ENCODE measurements at regions not wholly inside any gene's neighbourhood (a gene's known extent, or its start where the extent isn't known, plus 50 kb on each side); places are given as distances from the start of the nearest gene placed in this dataset.

DNA sequence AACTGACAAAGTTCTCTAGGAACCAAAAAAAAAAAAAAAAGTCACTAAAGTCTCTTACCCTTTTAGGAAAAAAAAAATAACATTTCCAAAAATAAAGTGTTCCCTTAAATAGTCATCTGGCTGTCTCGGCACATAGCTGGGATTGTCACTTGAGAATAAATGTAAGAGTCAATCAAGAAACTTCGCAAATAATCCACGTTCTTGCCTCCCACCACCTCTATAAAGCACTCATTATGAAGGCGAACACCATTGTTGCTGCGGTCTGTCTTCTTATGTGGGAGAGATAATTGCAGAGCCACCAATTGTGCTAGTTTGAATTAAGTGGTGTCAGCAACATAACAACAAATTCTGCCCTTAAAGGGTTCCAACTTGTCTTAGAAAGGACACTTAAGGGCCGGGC lies 163.7 kb downstream of the FBXO15 start:
- DNase-seq (ENCODE audit: low read depth in 2 of 2), result no peak
- H3K27me3 ChIP-seq (ENCODE audit: control insufficient read depth, insufficient read depth, low read length), result no peaks in the 10 kb centered on the region
- H3K4me3 ChIP-seq (replicated peaks in 1 of 4; ENCODE audit: control extremely low read depth in 1 of 4, insufficient read depth in 1 of 4, low read depth in 3 of 4, low read length in 4 of 4), result no peak overlapping the region
- no peaks in the 10 kb centered on the region for H3K79me2 ChIP-seq (ENCODE audit: control insufficient read depth, insufficient read depth, low read length)
- no peak overlapping the region for H2AFZ ChIP-seq (ENCODE audit: low read length)
- H3K4me1 ChIP-seq (ENCODE audit: control insufficient read depth, extremely low read depth, insufficient read depth, low read length), result no peaks in the 10 kb centered on the region
- H3K9me3 ChIP-seq (ENCODE audit: control insufficient read depth, insufficient read depth, low read depth, low read length), result no peaks in the 10 kb centered on the region
- H3K36me3 ChIP-seq (ENCODE audit: control insufficient read depth, insufficient read depth, low read length), result no peaks in the 10 kb centered on the region
- no peak overlapping the region for H3K27ac ChIP-seq (ENCODE audit: insufficient read depth, low read length)
- no peak for TF ChIP-seq CTCF (conservative IDR thresholded peaks at IDR 0.05 in 1 of 2, IDR thresholded peaks at IDR 0.05 in 1 of 2; ENCODE audit: low read depth in 1 of 2, low read length in 2 of 2)
- no peak for TF ChIP-seq EZH2 (IDR thresholded peaks at IDR 0.05; ENCODE audit: low read length, missing control alignments)
- no peaks in the 10 kb centered on the region for H4K20me1 ChIP-seq (ENCODE audit: control insufficient read depth, extremely low read depth, insufficient read depth, low read length)
- H3K9ac ChIP-seq (ENCODE audit: insufficient read depth, low read length), result no peak overlapping the region
- H3K4me2 ChIP-seq (ENCODE audit: extremely low read depth, insufficient read depth, low read length), result no peak overlapping the region

- H4K20me1 ChIP-seq (ENCODE audit: control insufficient read depth, extremely low read depth, insufficient read depth, low read length), result no peaks in the 10 kb centered on the region
- no peaks in the 10 kb centered on the region for H3K27me3 ChIP-seq (ENCODE audit: control insufficient read depth, insufficient read depth, low read length)
- TF ChIP-seq EZH2 (IDR thresholded peaks at IDR 0.05; ENCODE audit: low read length, missing control alignments) (no peak), CTCF (conservative IDR thresholded peaks at IDR 0.05 in 1 of 2, IDR thresholded peaks at IDR 0.05 in 1 of 2; ENCODE audit: low read depth in 1 of 2, low read length in 2 of 2) (no peak)
- no peak overlapping the region for H3K9ac ChIP-seq (ENCODE audit: insufficient read depth, low read length)
- no peak overlapping the region for H2AFZ ChIP-seq (ENCODE audit: low read length)
- no peaks in the 10 kb centered on the region for H3K36me3 ChIP-seq (ENCODE audit: control insufficient read depth, insufficient read depth, low read length)
- no peak overlapping the region for H3K4me2 ChIP-seq (ENCODE audit: extremely low read depth, insufficient read depth, low read length)
- H3K27ac ChIP-seq (ENCODE audit: insufficient read depth, low read length), result no peak overlapping the region
- no peaks in the 10 kb centered on the region for H3K79me2 ChIP-seq (ENCODE audit: control insufficient read depth, insufficient read depth, low read length)
- H3K4me1 ChIP-seq (ENCODE audit: control insufficient read depth, extremely low read depth, insufficient read depth, low read length), result no peaks in the 10 kb centered on the region
- no peak for DNase-seq (ENCODE audit: low read depth in 2 of 2)
- no peaks in the 10 kb centered on the region for H3K9me3 ChIP-seq (ENCODE audit: control insufficient read depth, insufficient read depth, low read depth, low read length)
- H3K4me3 ChIP-seq (replicated peaks in 1 of 4; ENCODE audit: control extremely low read depth in 1 of 4, insufficient read depth in 1 of 4, low read depth in 3 of 4, low read length in 4 of 4), result no peak overlapping the region
Observed at GRCh38 chr18:73983496-73983895, 164.1 kb downstream of the FBXO15 start.

- no peaks in the 10 kb centered on the region for H3K27me3 ChIP-seq (ENCODE audit: control insufficient read depth, insufficient read depth, low read length)
- H3K79me2 ChIP-seq (ENCODE audit: control insufficient read depth, insufficient read depth, low read length), result no peaks in the 10 kb centered on the region
- H3K9me3 ChIP-seq (ENCODE audit: control insufficient read depth, insufficient read depth, low read depth, low read length), result no peaks in the 10 kb centered on the region
- TF ChIP-seq CTCF (conservative IDR thresholded peaks at IDR 0.05 in 1 of 2, IDR thresholded peaks at IDR 0.05 in 1 of 2; ENCODE audit: low read depth in 1 of 2, low read length in 2 of 2), result no peak
- TF ChIP-seq EZH2 (IDR thresholded peaks at IDR 0.05; ENCODE audit: low read length, missing control alignments), result no peak
- H3K4me2 ChIP-seq (ENCODE audit: extremely low read depth, insufficient read depth, low read length), result no peak overlapping the region
- H4K20me1 ChIP-seq (ENCODE audit: control insufficient read depth, extremely low read depth, insufficient read depth, low read length), result no peaks in the 10 kb centered on the region
- no peak overlapping the region for H3K9ac ChIP-seq (ENCODE audit: insufficient read depth, low read length)
- H3K4me1 ChIP-seq (ENCODE audit: control insufficient read depth, extremely low read depth, insufficient read depth, low read length), result no peaks in the 10 kb centered on the region
- H3K36me3 ChIP-seq (ENCODE audit: control insufficient read depth, insufficient read depth, low read length), result no peaks in the 10 kb centered on the region
- H2AFZ ChIP-seq (ENCODE audit: low read length), result no peak overlapping the region
- no peak for DNase-seq (ENCODE audit: low read depth in 2 of 2)
- no peak overlapping the region for H3K27ac ChIP-seq (ENCODE audit: insufficient read depth, low read length)
- H3K4me3 ChIP-seq (replicated peaks in 1 of 4; ENCODE audit: control extremely low read depth in 1 of 4, insufficient read depth in 1 of 4, low read depth in 3 of 4, low read length in 4 of 4), result no peak overlapping the region
Observed at GRCh38 chr18:73981796-73982195, 165.8 kb downstream of the FBXO15 start.

Data from fibroblast of lung (primary cell).